HCT116 (cell line): ENCODE measurements at regions not wholly inside any gene's neighbourhood (a gene's known extent, or its start where the extent isn't known, plus 50 kb on each side); places are given as distances from the start of the nearest gene placed in this dataset.

Source experiments
- ATAC-seq: fragments of 200-7000 bp; cut with Tn5 transposase; 2 replicates; pipeline ENCODE4 v1.9.1; 2020; ENCODE audit warnings: mild to moderate bottlenecking, moderate library complexity
- BruUV-seq: library from RNA; stranded (reverse); fragments of 400-500 nt; replicated peaks from 2 replicates; lab custom pipeline; 2021; lab: Mats Ljungman, UMichigan
- CTCF ChIA-PET: fragments of 300-600 bp; sonication (Branson Sonifier 250); formaldehyde crosslinking; loops from one replicate; lab custom pipeline; 2021; ENCODE audit warnings: antibody characterized with exemption; lab: Charles Lee
- POLR2A ChIA-PET: fragments of 300-600, 350-600 bp; sonication (Branson Sonifier 250); formaldehyde crosslinking; loops from one replicate; lab custom pipeline; 2021; ENCODE audit warnings: antibody characterized with exemption; lab: Charles Lee
- RAD21 ChIA-PET, 2 experiments: fragments of 300-600 bp; sonication (Branson Sonifier 250); formaldehyde crosslinking; loops; one replicate each; lab custom pipeline; 2023; ENCODE audit warnings: low total read pairs in 2 of 2; ENCODE audit not compliant: uncharacterized antibody in 2 of 2, unreplicated experiment in 2 of 2, low non-redundant PET in 1 of 2; lab: Charles Lee
- DNase-seq: peaks from one replicate; pipeline ENCODE4 v3.0.0-alpha.2; 2010; ENCODE audit warnings: low read depth, low spot score
- H2AFZ ChIP-seq: fragments of 200-600 bp; shearing (Covaris generic), sonication (generic); 2 replicates; pipeline ENCODE4 v1.6.1; 2017; ENCODE audit warnings: low read depth, mixed run types, mixed read lengths, antibody characterized with exemption, low read length; ENCODE audit not compliant: poor library complexity, severe bottlenecking
- H3K27ac ChIP-seq: 2 replicates; pipeline ENCODE4 v1.5.1; 2012; ENCODE audit warnings: low read depth, low read length
- H3K27me3 ChIP-seq: fragments of 200-600 bp; sonication (generic); 2 replicates; pipeline ENCODE4 v1.6.1; 2016; ENCODE audit warnings: mixed run types, low read length, mixed read lengths; ENCODE audit not compliant: insufficient read depth
- H3K36me3 ChIP-seq, 2 experiments: fragments of 200-500 bp in 1 of 2; fragments of 200-600 bp in 1 of 2; sonication (Bioruptor generic) in 1 of 2; sonication (generic) in 1 of 2; 2 replicates each; pipeline versions ENCODE4 v1.5.1 to v1.6.1; 2014 to 2016; ENCODE audit warnings: low read length in 2 of 2, inconsistent platforms in 1 of 2, mixed read lengths in 1 of 2, mixed run types in 1 of 2; ENCODE audit not compliant: insufficient read depth in 2 of 2, control insufficient read depth in 1 of 2
- H3K4me1 ChIP-seq, 2 experiments: fragments of 200-600 bp in 1 of 2; sonication (generic) in 1 of 2; 2 replicates each; pipeline versions ENCODE4 v1.5.1 to v1.6.1; 2012 to 2017; ENCODE audit warnings: low read length in 2 of 2, inconsistent platforms in 1 of 2, mild to moderate bottlenecking in 1 of 2, mixed read lengths in 1 of 2, mixed run types in 1 of 2, moderate library complexity in 1 of 2; ENCODE audit not compliant: insufficient read depth in 2 of 2, control insufficient read depth in 1 of 2
- H3K4me2 ChIP-seq: fragments of 200-600 bp; sonication (generic); 2 replicates; pipeline ENCODE4 v1.6.1; 2017; ENCODE audit warnings: mixed run types, low read length, mixed read lengths
- H3K4me3 ChIP-seq, 2 experiments: fragments of 200-600 bp in 1 of 2; sonication (generic) in 1 of 2; replicated peaks in 1 of 2; 2 replicates each; pipeline ENCODE4 v1.5.1; 2011 to 2016; ENCODE audit warnings: low read length in 2 of 2, control low read depth in 1 of 2, low read depth in 1 of 2, mild to moderate bottlenecking in 1 of 2, mixed read lengths in 1 of 2, mixed run types in 1 of 2
- H3K79me2 ChIP-seq: fragments of 200-600 bp; sonication (generic); 2 replicates; pipeline ENCODE4 v1.6.1; 2017; ENCODE audit warnings: mild to moderate bottlenecking, mixed run types, low read length, moderate library complexity, mixed read lengths; ENCODE audit not compliant: insufficient read depth
- H3K9ac ChIP-seq: fragments of 200-600 bp; sonication (generic); 2 replicates; pipeline ENCODE4 v1.6.1; 2016; ENCODE audit warnings: low read length, mixed read lengths
- H3K9me2 ChIP-seq: fragments of 200-600 bp; sonication (generic), shearing (Covaris generic); 2 replicates; pipeline ENCODE4 v1.6.1; 2017; ENCODE audit warnings: mixed run types, mild to moderate bottlenecking, moderate library complexity; ENCODE audit not compliant: insufficient read depth
- H3K9me3 ChIP-seq, 2 experiments: fragments of 200-500 bp in 1 of 2; fragments of 200-600 bp in 1 of 2; sonication (Bioruptor generic) in 1 of 2; sonication (generic) in 1 of 2; 2 replicates each; pipeline ENCODE4 v1.6.1; 2014 to 2017; ENCODE audit warnings: low read length in 2 of 2, mixed read lengths in 2 of 2, inconsistent platforms in 1 of 2, low read depth in 1 of 2, mild to moderate bottlenecking in 1 of 2, mixed run types in 1 of 2, moderate library complexity in 1 of 2; ENCODE audit not compliant: control insufficient read depth in 1 of 2, insufficient read depth in 1 of 2
- H4K20me1 ChIP-seq: fragments of 200-600 bp; sonication (generic), shearing (Covaris generic); 2 replicates; pipeline ENCODE4 v1.6.1; 2017; ENCODE audit warnings: mixed run types, mild to moderate bottlenecking, moderate library complexity; ENCODE audit not compliant: insufficient read depth
- CBX3 ChIP-seq: IDR thresholded peaks from 2 replicates; pipeline ENCODE4 v1.6.1; 2012; ENCODE audit warnings: low read depth
- CEBPB ChIP-seq: IDR thresholded peaks from 2 replicates; pipeline ENCODE4 v1.6.1; 2012; ENCODE audit warnings: low read depth
- CTCF ChIP-seq, 3 experiments: fragments of 200-600 bp in 1 of 3; sonication (generic) in 1 of 3; IDR thresholded peaks in 2 of 3; conservative IDR thresholded peaks in 1 of 3; 2 replicates each; pipeline ENCODE4 v1.5.1; 2012 to 2017; ENCODE audit warnings: low read depth in 2 of 3, low read length in 2 of 3, antibody characterized with exemption in 1 of 3, borderline replicate concordance in 1 of 3, control low read depth in 1 of 3, mild to moderate bottlenecking in 1 of 3, mixed read lengths in 1 of 3, mixed run types in 1 of 3, moderate library complexity in 1 of 3; ENCODE audit not compliant: insufficient read depth in 1 of 3
- JUND ChIP-seq: IDR thresholded peaks from 2 replicates; pipeline ENCODE4 v1.6.1; 2012
- POLR2A ChIP-seq: IDR thresholded peaks from 2 replicates; pipeline ENCODE4 v1.7.0; 2011; ENCODE audit warnings: borderline replicate concordance; ENCODE audit not compliant: insufficient read depth, insufficient read length; ENCODE audit errors: extremely low read depth
- RAD21 ChIP-seq: IDR thresholded peaks from 2 replicates; pipeline ENCODE4 v1.6.1; 2012; ENCODE audit warnings: low read depth, mild to moderate bottlenecking
- SIN3A ChIP-seq: IDR thresholded peaks from 2 replicates; pipeline ENCODE4 v1.6.1; 2012; ENCODE audit warnings: low read depth
- SP1 ChIP-seq: IDR thresholded peaks from 2 replicates; pipeline ENCODE4 v1.6.1; 2012; ENCODE audit warnings: low read depth
- YY1 ChIP-seq: IDR thresholded peaks from 2 replicates; pipeline ENCODE4 v1.6.1; 2011; ENCODE audit warnings: low read length, low read depth, moderate library complexity, mild to moderate bottlenecking; ENCODE audit not compliant: insufficient replicate concordance; ENCODE audit errors: extremely low read depth
- ZFX ChIP-seq: fragments of 450-650 bp; IDR thresholded peaks from 2 replicates; pipeline ENCODE4 v1.6.1; 2017
- ZNF274 ChIP-seq: fragments of 200-500 bp; sonication (Bioruptor generic); IDR thresholded peaks from 2 replicates; pipeline ENCODE4 v1.6.1; 2014; ENCODE audit warnings: mild to moderate bottlenecking, low read depth, low read length, inconsistent platforms
- intact Hi-C: fragments of 100-400 bp; cut with micrococcal nuclease; formaldehyde crosslinking; loops from 2 replicates; pipeline ENCODE4 v1.10.0; 2022
- TF ChIP-seq, protein P1 (sequence below): IDR thresholded peaks from 2 replicates; pipeline ENCODE4 v1.6.1; 2011; ENCODE audit warnings: mild to moderate bottlenecking, low read length, moderate library complexity; ENCODE audit not compliant: insufficient replicate concordance; ENCODE audit errors: extremely low read depth
- TF ChIP-seq, protein P2 (sequence below): IDR thresholded peaks from 2 replicates; pipeline ENCODE4 v1.6.1; 2012

DNA sequence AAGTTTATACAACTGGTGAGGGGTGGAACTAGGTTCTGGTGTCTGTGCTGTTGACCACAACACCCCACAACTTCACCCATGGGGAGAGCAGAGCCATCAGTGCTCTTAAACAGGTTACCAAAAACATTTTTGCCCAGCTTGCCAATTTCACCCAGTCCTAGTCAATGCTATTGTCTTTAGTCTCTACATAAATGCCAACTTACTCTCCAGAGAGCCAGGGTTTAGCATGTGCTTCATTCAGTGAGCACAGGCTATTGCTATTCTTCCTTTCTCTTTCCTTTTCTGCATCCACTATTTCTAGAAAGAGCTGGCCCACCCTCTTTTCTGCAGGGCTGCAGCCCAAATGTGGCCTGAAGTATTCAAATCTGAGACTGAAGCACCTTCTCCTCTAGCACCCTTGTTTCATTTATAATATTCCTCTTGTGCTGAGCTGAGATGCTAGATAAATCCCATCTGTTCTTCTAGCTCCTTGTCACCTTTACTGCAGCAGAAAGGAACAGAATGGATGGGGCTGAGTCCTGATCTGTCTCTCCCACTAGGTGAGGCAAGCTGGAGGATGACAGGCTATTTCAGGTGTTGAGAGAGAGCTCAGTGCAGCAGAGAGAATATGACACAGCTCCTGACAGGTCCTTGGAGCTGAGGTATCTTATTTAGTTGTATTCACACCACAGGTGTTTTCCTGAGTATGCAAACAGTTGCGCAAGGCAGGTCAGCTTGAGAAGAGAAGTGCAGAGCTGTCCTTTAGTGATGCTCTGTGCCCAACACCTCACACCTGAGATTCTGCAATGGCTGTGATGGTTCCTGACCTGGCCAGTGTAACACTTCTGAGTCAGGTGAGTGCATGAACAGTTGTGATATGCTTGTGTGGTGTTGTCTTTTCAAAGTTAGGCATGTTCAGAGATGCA, 819.2 kb downstream of the CCSER2 start:
- H4K20me1 ChIP-seq = no peaks in the 10 kb centered on the region
- no peaks in the 10 kb centered on the region for H3K9me2 ChIP-seq
- ChIA-PET RAD21 (no interaction called here), POLR2A (no interaction called here), CTCF (no interaction called here)
- H3K27me3 ChIP-seq = peaks cover 24% of the 10 kb centered on the region
- no peak overlapping the region for H2AFZ ChIP-seq
- TF ChIP-seq SP1 (no peak), ZNF274 (no peak), CEBPB (no peak)
- no peaks in the 10 kb centered on the region for H3K9me3 ChIP-seq
- DNase-seq (no peak), ATAC-seq (no peak)
- H3K36me3 ChIP-seq = no peaks in the 10 kb centered on the region
- no peak overlapping the region for H3K4me3 ChIP-seq
- H3K4me1 ChIP-seq = no peaks in the 10 kb centered on the region
- H3K79me2 ChIP-seq = no peaks in the 10 kb centered on the region
- intact Hi-C loops = no loop called here
- H3K27ac ChIP-seq = no peak overlapping the region
- H3K9ac ChIP-seq = no peak overlapping the region
- BruUV-seq = no TSS peak
- H3K4me2 ChIP-seq = no peak overlapping the region

GRCh38 chr10:85148693-85149640, 820.6 kb downstream of the CCSER2 start:
- Histone ChIP-seq H3K9ac (no peak overlapping the region), H3K4me1 (no peaks in the 10 kb centered on the region), H2AFZ (no peak overlapping the region), H3K9me2 (no peaks in the 10 kb centered on the region), H4K20me1 (no peaks in the 10 kb centered on the region), H3K79me2 (no peaks in the 10 kb centered on the region), H3K27me3 (peaks cover 24% of the 10 kb centered on the region), H3K4me3 (no peak overlapping the region), H3K36me3 (no peaks in the 10 kb centered on the region), H3K9me3 (no peaks in the 10 kb centered on the region), H3K4me2 (no peak overlapping the region), H3K27ac (no peak overlapping the region)
- no peak for DNase-seq
- no TSS peak for BruUV-seq
- ATAC-seq = no peak
- ChIA-PET POLR2A (no interaction called here), CTCF (no interaction called here), RAD21 (no interaction called here)
- intact Hi-C loops = no loop called here
- TF ChIP-seq RAD21 = no peak
- TF ChIP-seq CBX3 = no peak
- no peak for TF ChIP-seq CTCF (IDR thresholded peaks at IDR 0.05 in 2 of 3, conservative IDR thresholded peaks at IDR 0.05 in 1 of 3; ENCODE audit: borderline replicate concordance in 1 of 3, insufficient read depth in 1 of 3, low read depth in 2 of 3, low read length in 2 of 3)
- no peak for TF ChIP-seq CEBPB
- no peak for TF ChIP-seq JUND
- TF ChIP-seq, protein P1, sequence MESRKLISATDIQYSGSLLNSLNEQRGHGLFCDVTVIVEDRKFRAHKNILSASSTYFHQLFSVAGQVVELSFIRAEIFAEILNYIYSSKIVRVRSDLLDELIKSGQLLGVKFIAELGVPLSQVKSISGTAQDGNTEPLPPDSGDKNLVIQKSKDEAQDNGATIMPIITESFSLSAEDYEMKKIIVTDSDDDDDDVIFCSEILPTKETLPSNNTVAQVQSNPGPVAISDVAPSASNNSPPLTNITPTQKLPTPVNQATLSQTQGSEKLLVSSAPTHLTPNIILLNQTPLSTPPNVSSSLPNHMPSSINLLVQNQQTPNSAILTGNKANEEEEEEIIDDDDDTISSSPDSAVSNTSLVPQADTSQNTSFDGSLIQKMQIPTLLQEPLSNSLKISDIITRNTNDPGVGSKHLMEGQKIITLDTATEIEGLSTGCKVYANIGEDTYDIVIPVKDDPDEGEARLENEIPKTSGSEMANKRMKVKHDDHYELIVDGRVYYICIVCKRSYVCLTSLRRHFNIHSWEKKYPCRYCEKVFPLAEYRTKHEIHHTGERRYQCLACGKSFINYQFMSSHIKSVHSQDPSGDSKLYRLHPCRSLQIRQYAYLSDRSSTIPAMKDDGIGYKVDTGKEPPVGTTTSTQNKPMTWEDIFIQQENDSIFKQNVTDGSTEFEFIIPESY = no peak
- TF ChIP-seq, protein P2, sequence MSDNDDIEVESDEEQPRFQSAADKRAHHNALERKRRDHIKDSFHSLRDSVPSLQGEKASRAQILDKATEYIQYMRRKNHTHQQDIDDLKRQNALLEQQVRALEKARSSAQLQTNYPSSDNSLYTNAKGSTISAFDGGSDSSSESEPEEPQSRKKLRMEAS = no peak
- TF ChIP-seq YY1 = no peak
- TF ChIP-seq SP1 = no peak
- no peak for TF ChIP-seq POLR2A
- no peak for TF ChIP-seq ZFX
- no peak for TF ChIP-seq SIN3A
